Right hindlimb (tissue), 1 donor: ENCODE measurements at regions not wholly inside any gene's neighbourhood (a gene's known extent, or its start where the extent isn't known, plus 50 kb on each side); places are given as distances from the start of the nearest gene placed in this dataset.
"Not testable (repeated sequence)": the region's sequence is repeated elsewhere in the genome, so short reads cannot be mapped to it uniquely, and the experiment has no call there.

Experiments
- DNase-seq: peaks from one replicate; pipeline ENCODE4 v3.0.0-alpha.2; 2018

GRCh38 chr4:177494791-177495190, 52.6 kb upstream of the AGA start:
- DNase-seq = no peak

GRCh38 chr4:177495626-177496025, 53.4 kb upstream of the AGA start:
- not testable (repeated sequence) for DNase-seq

- no peak for DNase-seq
Observed at GRCh38 chr4:177499537-177499936, 57.3 kb upstream of the AGA start.

GRCh38 chr4:177505171-177505615, 63.0 kb upstream of the AGA start:
- no peak for DNase-seq

- no peak for DNase-seq
Observed at GRCh38 chr4:177508662-177509061, 66.4 kb upstream of the AGA start.

DNA sequence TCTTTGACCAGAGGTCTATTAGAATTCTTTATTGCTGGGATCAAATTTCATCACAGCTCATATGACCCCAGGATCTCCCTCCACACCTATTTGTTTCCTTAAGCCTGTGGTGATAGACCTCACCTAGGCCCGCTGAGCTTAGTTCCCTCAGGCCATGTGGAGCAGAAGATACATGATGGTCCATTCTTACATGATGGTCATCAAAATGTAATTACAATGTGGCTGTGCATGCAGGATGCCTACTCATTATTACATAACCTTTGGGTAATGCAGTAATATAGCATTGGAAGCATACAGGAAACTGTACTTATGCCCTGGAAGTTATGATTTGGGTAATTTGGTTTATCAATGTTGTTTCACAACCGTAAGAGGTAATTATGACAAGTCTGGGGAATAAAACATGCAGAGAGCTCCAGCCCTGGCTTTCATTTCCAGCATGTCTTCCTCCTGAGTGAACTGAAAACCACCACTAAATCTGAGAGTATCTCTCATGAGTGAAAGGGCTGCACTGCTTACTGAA, 67.0 kb upstream of the AGA start:
- no peak for DNase-seq

- DNase-seq = no peak
Observed at GRCh38 chr4:177511611-177512010, 69.4 kb upstream of the AGA start.

DNA sequence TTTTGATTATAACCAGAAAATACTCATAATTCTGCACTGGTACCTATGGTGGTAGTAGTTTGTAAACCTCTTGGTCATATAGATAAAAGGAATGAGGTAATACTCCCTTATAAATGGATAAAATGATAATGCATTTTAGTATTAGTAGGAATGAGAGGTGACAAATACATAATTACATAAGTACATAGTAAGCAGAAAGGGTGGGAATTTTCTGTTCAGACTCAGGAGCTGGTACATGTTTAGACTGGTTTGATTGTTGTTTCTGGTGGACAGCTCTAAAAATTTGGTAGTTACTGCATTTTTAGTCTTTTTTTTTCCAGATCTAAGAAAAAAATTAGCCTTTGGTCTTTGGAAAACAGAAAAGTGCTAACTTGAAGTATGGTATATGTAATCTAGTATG, 70.4 kb upstream of the AGA start:
- DNase-seq = no peak

- no peak for DNase-seq
Observed at GRCh38 chr4:177517862-177518261, 75.6 kb upstream of the AGA start.

DNA sequence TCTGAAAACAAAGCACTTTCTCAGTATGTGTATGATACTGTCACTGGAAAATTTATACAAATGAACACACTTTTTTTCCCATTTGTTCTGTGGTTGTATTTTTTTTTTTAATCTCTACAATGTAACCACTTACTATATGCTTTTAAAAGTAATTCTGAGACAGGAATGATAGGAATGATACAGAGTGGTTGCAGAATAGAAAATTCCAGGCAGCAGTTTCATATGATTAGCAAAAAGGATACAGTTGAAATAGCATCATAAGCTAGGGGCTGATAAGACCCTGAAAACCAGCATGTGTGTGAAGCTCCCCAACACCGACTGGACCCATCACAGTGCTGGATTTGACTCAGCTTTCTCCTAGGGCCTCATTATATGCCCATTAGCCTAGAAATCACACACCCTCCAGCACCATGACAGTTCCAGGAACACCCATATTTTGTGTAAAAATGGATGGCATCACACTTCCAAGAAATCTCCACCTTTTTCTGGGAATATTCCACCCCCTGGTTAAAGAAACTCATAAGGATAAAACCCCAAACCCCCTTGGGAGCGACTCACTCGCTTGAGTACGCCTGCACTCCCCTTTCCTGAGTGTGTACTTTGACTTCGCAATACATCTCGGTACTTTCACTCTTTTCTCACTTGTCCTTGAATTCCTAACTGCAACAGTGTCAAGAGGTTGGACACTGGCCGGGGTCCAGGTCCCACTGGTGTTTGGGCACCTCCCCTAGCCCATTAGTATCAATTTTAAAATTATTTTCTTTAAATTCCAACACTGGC, 77.4 kb upstream of the AGA start:
- DNase-seq = no peak

DNA sequence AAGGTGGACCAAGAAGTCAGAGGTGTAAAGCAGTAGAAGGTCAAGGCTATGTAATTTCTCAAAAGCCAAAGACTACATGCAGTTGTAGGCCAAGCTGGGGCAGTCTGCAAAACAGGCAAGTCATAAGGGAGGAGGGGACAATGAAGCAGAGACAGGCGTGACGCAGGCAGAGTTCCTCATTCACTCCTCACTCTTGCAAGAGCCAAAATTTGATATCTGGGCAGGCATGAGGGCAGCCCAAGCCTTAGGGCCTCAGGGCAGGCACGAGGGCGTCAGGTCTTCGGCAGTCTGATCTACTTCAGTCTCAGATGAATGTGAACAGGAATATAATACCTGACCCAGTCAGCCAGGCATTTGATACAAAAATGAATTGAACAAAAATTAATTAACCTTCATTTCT, 86.4 kb upstream of the AGA start:
- no peak for DNase-seq

- DNase-seq = no peak
Observed at GRCh38 chr4:177530561-177530960, 88.3 kb upstream of the AGA start.

- no peak for DNase-seq
Observed at GRCh38 chr4:177532358-177532757, 90.1 kb upstream of the AGA start.

DNA sequence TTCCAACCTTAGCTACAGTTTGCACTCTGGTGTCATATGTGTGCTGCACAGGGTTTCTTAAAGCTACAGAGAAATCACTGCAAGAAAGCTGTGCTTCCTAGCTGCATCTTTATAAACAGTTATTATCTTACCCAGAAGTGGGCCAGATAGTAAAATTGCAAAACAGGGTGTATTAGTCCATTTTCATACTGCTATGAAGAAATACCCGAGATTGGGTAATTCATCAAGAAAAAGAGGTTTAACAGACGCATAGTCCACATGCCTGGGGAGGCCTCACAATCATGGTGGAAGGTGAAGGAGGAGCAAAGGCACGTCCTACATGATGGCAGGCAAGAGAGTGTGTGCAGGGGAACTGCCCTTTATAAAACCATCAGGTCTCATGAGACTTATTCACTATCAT, 92.6 kb upstream of the AGA start:
- not testable (repeated sequence) for DNase-seq

DNA sequence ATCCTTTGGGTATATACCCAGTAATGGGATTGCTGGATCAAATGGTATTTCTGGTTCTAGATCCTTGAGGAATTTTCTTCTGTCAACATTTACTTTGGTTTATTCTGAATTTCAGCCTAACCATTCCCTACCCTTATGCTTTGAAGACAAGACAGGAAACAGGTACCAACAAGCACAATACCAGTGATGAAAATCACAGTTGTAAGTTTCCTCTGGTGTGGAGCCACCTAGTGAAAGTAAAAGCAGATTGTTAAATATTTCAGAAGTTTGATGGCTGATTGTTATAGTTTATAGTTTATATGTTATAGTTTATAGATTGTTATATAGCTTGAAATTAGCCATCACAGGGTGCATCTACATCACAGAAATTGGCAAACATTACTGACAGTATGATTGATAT, 104.5 kb upstream of the AGA start:
- no peak for DNase-seq

DNA sequence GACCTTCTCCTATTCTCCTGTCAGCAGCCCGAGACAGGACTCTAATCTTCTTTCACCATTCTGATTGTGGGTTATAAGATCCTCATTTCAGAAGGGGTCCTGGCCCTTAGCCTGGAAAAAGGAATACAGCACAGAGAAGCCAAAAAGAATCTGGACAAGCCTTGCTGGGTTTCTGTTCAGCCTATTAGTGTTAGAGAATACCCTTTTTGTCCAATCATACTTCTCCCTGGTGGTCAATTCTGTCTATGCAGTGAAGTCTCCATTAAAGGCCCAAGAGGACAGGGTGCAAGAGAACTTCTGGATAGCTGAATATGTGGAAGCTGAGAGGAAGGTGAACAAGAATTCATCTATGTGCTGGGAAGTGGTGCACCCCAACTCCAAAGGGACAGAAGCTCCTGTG, 105.7 kb upstream of the AGA start:
- no peak for DNase-seq

- no peak for DNase-seq
Observed at GRCh38 chr4:177555007-177555574, 112.9 kb upstream of the AGA start.

GRCh38 chr4:177557416-177557815, 115.2 kb upstream of the AGA start:
- no peak for DNase-seq

DNA sequence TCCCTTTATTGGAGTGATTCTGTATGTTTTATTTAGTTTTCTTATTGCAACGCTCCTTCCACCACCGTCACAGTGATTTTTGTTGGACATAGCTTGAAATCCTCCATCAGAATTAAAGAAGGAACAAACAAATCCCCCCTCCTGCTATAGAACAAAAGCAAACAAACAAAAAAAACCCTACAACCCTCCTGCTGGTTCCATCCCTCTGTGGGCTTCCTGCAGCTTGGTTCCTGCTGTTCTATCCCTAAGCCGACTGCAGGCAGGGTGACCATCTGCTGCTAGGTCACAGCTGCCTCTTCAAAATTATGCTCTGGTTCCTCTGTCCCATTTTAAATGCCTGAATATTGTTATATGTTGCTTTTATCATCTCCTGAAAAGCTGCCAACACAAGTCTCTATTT, 116.8 kb upstream of the AGA start:
- no peak for DNase-seq

GRCh38 chr4:177562163-177562562, 119.9 kb upstream of the AGA start:
- DNase-seq = no peak

- no peak for DNase-seq
Observed at GRCh38 chr4:177562859-177563258, 120.6 kb upstream of the AGA start.

DNA sequence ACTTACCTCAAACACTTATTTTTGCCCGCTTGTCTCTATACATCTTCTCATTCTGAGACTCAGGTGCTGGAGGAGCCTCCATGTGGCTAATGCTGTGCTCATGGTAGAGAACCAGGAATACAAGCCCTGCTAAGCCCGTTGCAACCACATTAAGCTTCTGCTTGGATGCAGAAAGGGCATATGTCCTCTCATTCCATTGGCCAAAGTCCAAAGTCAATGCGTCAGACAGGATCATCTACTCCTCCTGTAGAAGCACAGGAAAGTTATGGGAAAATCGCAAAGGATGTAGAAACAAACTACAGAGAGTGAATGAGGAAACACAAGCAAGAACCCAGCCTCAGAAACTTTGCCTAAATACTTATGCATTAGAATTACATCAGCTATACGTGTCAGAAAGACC, 124.5 kb upstream of the AGA start:
- DNase-seq = no peak

GRCh38 chr4:177568931-177569330, 126.7 kb upstream of the AGA start:
- no peak for DNase-seq

DNA sequence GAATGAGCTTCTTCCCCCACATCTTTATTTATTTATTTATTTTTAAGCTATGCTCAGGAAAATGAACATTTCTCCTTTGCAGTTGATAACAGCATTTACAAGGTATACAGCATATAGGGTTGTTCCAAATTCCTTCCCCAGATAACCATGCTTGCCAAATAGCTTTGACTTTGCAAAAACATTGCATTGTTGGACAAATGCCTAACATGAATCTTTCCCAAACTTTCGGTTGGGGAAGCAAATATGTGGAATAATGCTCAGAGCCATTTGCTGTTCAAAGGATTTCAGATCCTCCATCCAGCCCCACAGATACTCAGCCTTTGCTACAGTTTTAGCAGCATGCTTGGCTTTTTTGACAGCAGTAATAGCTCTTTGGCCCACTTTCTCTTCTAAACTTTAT, 127.2 kb upstream of the AGA start:
- peak; percentile 24 for DNase-seq

DNA sequence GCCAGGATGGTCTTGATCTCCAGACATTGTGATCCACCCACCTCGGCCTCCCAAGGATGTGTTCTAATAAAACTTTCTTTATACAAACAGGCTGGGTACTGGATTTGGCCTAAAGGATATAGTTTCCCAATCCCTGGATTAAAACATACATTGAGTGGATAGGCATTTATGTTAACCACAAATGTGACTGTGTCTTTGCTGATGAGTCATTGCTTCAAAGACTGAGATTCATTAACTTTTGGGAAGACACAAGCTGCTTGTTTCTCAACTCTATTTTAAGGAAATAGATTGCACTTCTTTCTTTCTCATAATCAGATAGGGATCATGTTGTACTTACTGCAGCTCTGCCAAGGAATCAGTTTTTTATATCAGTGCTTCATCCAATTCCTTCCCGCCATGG, 131.3 kb upstream of the AGA start:
- no peak for DNase-seq
